ENCODE measurements at regions not wholly inside any gene's neighbourhood (a gene's known extent, or its start where the extent isn't known, plus 50 kb on each side); places are given as distances from the start of the nearest gene placed in this dataset.
"Not testable (repeated sequence)": the region's sequence is repeated elsewhere in the genome, so short reads cannot be mapped to it uniquely, and the experiment has no call there.

- DNase-seq (ENCODE audit: low spot score): no peak
Observed at GRCh38 chr6:86255973-86256372, 613.3 kb upstream of the SYNCRIP start.

- DNase-seq (ENCODE audit: low spot score): no peak
Observed at GRCh38 chr6:86251106-86251505, 608.4 kb upstream of the SYNCRIP start.

GRCh38 chr6:86217906-86218305, 575.2 kb upstream of the SYNCRIP start:
- no peak for DNase-seq (ENCODE audit: low spot score)

- DNase-seq (ENCODE audit: low spot score): no peak
Observed at GRCh38 chr6:86215323-86215722, 572.6 kb upstream of the SYNCRIP start.

- DNase-seq (ENCODE audit: low spot score): no peak
Observed at GRCh38 chr6:86205980-86206379, 563.3 kb upstream of the SYNCRIP start.

- no peak for DNase-seq (ENCODE audit: low spot score)
Observed at GRCh38 chr6:86203044-86203443, 560.4 kb upstream of the SYNCRIP start.

DNA sequence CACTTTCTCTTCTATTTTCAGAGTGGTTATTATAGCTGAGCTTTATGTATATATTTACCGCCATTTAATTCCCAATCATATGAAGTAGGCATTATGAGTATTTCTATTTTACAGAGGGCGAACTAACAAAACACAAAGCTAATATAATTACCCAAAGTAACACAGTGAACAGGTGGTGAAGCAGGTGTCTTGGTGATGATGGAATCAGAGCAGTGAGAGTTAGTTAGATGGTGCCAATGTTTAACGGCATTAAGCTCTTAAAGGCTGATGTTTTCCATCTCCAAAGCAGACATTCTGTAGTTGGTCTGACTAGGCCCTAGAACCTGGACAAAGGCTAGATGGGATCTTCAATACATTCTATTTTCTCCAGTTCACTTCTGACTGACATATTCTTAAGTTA, 551.1 kb upstream of the SYNCRIP start:
- DNase-seq (ENCODE audit: low spot score): no peak

DNA sequence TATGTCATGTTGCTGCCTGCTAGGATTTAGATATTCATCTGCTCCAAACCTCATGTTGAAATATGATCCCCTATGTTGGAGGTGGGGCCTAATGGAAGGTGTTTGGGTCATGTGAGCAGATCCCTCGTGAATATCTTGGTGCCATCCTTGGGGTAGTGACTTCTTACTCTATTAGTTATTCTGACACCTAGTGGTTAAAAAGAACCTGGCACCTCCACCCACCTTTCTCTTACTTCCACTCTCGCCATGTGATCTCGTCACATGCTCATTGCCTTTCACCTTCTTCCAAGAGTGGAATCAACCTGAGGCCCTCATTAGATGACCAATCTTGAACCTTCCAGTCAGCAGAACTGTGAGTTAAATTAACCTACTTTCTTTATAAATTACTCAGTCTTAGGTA, 549.4 kb upstream of the SYNCRIP start:
- DNase-seq (ENCODE audit: low spot score): no peak

DNA sequence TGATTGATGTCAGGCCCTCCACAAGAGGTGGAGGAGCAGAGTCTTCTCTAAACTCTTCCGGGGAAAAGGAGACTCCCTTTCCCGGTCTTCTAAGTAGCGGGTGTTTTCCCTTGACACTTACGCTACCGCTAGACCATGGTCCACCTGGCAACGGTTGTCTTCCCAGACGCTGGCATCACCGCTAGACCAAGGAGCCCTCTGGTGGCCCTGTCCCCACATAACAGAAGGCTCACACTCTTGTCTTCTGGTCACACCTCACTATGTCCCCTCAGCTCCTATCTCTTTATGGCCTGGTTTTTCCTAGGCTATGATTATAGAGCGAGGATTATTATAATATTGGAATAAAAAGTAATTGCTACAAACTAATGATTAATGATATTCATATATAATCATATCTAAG, 532.5 kb upstream of the SYNCRIP start:
- not testable (repeated sequence) for DNase-seq (ENCODE audit: low spot score)

- DNase-seq (ENCODE audit: low spot score): no peak
Observed at GRCh38 chr6:86154852-86155251, 512.2 kb upstream of the SYNCRIP start.

DNA sequence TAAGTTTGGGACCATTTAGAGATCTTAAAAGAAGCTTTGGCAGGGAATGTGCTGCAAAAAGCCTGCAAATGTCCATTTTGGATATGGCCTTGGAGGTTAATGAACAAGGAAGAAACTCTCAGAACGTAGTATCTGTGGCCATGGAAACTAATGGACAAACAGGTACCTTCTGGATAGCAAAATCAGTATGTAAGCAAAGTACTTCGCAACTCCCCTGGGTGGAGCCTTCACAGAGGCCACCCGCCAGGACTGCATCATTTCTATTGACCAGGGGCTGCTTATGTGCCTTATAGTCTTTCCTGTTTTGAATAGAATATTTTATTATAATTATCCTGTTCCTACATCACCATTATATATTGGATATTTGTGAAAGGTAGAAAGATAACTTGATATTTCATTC, 510.8 kb upstream of the SYNCRIP start:
- DNase-seq (ENCODE audit: low spot score): no peak

DNA sequence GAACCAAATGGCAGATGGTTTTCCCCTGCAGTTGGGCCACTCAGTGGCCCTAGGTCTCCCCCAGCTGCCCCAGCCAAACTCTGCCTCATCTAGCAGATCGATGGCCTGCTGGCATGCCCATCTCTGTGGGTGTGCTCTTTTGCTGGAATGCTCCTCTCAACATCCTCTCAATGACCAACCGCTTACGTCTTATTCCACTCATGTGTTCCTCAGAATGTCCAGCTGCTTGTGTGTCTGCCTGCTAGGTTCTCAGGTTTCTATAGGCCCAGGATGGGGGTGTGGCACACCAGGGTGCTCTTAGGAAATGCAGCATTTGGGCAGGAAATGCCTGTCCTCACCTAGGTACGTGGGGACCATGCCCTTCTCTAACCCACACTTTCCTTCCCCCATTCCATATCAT, 509.9 kb upstream of the SYNCRIP start:
- no peak for DNase-seq (ENCODE audit: low spot score)

- no peak for DNase-seq (ENCODE audit: low spot score)
Observed at GRCh38 chr6:86148586-86148985, 505.9 kb upstream of the SYNCRIP start.

DNA sequence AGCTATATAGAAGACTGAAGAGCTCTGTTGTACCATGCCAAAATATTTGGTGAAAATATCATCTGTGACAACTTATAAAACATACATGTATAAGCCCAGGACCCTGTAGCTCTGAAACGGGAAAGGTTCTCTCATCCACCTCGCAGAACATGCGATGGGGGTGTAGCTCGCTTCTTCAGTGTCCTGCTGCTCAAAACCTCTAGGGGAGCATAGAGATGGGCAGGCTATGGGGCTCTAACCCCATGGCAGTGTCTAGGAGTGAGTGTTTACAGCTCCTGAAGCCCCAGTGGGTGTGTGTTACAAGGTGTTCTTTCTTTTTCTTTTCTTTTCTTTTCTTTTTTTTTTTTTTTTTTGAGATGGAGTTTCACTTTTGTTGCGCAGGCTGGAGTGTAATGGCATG, 505.2 kb upstream of the SYNCRIP start:
- no peak for DNase-seq (ENCODE audit: low spot score)

DNA sequence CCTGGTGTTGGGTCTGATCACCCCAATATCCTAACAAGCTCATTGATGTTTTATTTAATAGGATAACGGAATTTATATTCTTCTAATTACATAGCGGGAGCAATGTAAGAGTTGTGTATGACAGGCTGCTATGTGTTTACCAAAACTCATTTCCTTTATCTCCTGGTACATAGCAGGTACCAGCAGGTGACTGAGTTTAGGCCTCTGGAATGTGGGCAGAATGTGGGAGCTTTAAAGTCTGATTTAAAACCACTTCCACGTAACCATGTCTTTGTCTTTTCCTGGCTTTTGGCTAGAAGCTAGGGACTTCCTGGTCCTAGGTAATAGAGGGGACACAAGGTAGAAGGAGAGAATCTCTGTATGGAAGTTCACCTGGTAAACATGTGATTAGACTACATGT, 504.6 kb upstream of the SYNCRIP start:
- DNase-seq (ENCODE audit: low spot score): no peak

- DNase-seq (ENCODE audit: low spot score): not testable (repeated sequence)
Observed at GRCh38 chr6:86146751-86147150, 504.1 kb upstream of the SYNCRIP start.

GRCh38 chr6:86142326-86142725, 499.6 kb upstream of the SYNCRIP start:
- DNase-seq (ENCODE audit: low spot score): no peak

GRCh38 chr6:86128130-86128814, 485.6 kb upstream of the SYNCRIP start:
- DNase-seq (ENCODE audit: low spot score): no peak

GRCh38 chr6:86122086-86122485, 479.4 kb upstream of the SYNCRIP start:
- no peak for DNase-seq (ENCODE audit: low spot score)

DNA sequence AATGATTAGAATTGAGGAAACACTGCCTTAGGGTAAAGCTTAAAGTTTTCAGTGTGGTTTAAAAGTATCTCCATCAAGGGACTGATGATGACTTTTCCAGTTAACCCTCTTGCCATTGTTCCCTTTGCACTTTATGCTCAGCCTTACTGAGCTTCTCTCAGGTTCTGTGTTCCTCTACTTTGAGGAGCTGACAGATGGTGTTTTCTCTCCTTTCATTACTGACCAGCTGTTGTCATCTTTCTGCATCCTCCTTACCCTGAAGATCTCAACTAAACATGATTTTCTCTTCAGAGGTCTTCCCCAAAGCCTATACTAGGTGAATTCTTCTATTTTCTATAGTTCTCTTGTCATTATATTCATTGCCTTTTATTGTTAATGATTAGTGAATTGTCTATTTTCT, 475.6 kb upstream of the SYNCRIP start:
- DNase-seq (ENCODE audit: low spot score): no peak

- DNase-seq (ENCODE audit: low spot score): no peak
Observed at GRCh38 chr6:86107985-86108384, 465.3 kb upstream of the SYNCRIP start.

DNA sequence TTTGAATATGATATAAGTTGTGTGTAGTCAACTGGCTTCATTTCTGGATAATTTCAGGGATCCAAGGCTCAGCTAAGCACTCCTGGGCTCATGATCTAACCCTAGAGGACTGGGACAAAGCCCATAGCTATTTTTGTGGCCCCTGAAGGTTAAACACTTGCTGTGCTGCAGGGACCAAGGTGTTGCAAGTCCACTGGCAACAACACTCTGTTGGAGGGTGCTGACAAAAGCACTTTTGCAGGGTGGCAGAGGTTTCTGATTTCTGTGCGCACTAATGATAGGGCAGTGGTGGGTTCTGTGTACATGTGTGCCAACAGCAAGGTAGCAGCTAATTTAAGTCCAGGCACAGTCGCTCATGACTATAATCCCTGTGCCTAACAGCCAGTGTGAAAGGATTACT, 445.3 kb upstream of the SYNCRIP start:
- DNase-seq (ENCODE audit: low spot score): no peak

DNA sequence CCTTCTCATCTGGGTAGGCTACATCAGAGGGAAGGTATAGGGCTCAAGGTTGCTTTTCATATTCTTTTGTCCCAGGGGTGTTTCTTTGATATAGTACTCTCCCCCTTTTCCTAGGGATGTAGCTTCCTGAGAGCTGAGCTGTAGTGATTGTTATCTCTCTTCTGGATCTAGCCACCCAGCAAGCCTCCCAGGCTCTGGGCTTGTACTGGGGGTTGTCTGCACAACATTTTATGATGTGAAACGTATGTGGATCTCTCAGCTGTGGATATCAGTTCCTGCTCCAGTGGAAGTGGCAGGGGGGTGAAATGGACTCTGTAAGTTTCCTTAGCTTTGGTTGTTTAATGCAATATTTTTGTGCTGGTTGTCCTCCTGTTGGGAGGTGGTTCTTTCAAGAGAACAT, 437.3 kb upstream of the SYNCRIP start:
- DNase-seq (ENCODE audit: low spot score): no peak

- no peak for DNase-seq (ENCODE audit: low spot score)
Observed at GRCh38 chr6:86070151-86070550, 427.5 kb upstream of the SYNCRIP start.

- not testable (repeated sequence) for DNase-seq (ENCODE audit: low spot score)
Observed at GRCh38 chr6:86065002-86065401, 422.3 kb upstream of the SYNCRIP start.
